Endothelial cell of umbilical vein (primary cell): ENCODE measurements at regions not wholly inside any gene's neighbourhood (a gene's known extent, or its start where the extent isn't known, plus 50 kb on each side); places are given as distances from the start of the nearest gene placed in this dataset.

Experiments used
- BruUV-seq: library from RNA; stranded (reverse); fragments of 400-500 nt; replicated peaks from 2 replicates; lab custom pipeline; 2021; lab: Mats Ljungman, UMichigan
- CTCF ChIA-PET: fragments of 300-600, 350-600 bp; sonication (Branson Sonifier 250); formaldehyde crosslinking; loops from one replicate; lab custom pipeline; 2021; ENCODE audit warnings: antibody characterized with exemption, inconsistent platforms; lab: Charles Lee
- POLR2A ChIA-PET: fragments of 300-600, 350-600 bp; sonication (Branson Sonifier 250); formaldehyde crosslinking; loops from one replicate; lab custom pipeline; 2021; ENCODE audit warnings: antibody characterized with exemption, inconsistent platforms; lab: Charles Lee
- DNase-seq: peaks from one replicate; pipeline ENCODE4 v3.0.0-alpha.2; 2011; ENCODE audit warnings: low read depth, low spot score
- FAIRE-seq: peaks from 2 replicates; lab custom pipeline; 2011; peaks lifted over from hg19 to GRCh38; lab: Jason Lieb, UNC
- H2AFZ ChIP-seq: 2 replicates; pipeline ENCODE4 v1.6.0; 2012; ENCODE audit warnings: low read depth, low read length, control low read depth, inconsistent platforms
- H3K27ac ChIP-seq: 2 replicates; pipeline ENCODE4 v1.5.1; 2011; ENCODE audit warnings: low read depth, mild to moderate bottlenecking, control low read depth, low read length, moderate library complexity; ENCODE audit not compliant: insufficient read depth
- H3K27me3 ChIP-seq, 2 experiments: 2 replicates each; pipeline versions ENCODE4 v1.6.0 to v1.6.1; 2011; ENCODE audit warnings: low read length in 2 of 2, mixed read lengths in 1 of 2; ENCODE audit not compliant: control insufficient read depth in 2 of 2, insufficient read depth in 2 of 2
- H3K36me3 ChIP-seq, 2 experiments: 2 replicates in 1 of 2; 3 replicates in 1 of 2; pipeline ENCODE4 v1.5.1; 2011; ENCODE audit warnings: low read length in 2 of 2, mild to moderate bottlenecking in 1 of 2, moderate library complexity in 1 of 2; ENCODE audit not compliant: control insufficient read depth in 2 of 2, insufficient read depth in 2 of 2; ENCODE audit errors: extremely low read depth in 1 of 2
- H3K4me1 ChIP-seq: 3 replicates; pipeline ENCODE4 v1.5.1; 2011; ENCODE audit warnings: mild to moderate bottlenecking, low read length; ENCODE audit not compliant: control insufficient read depth, insufficient read depth; ENCODE audit errors: extremely low read depth
- H3K4me2 ChIP-seq: 2 replicates; pipeline ENCODE4 v1.6.1; 2011; ENCODE audit warnings: low read length, control low read depth, mixed read lengths; ENCODE audit not compliant: insufficient read depth
- H3K4me3 ChIP-seq, 3 experiments: fragments of 200-600 bp in 1 of 3; sonication (generic), shearing (Covaris generic) in 1 of 3; replicated peaks in 1 of 3; 2 replicates each; pipeline ENCODE4 v1.5.1; 2011 to 2016; ENCODE audit warnings: control low read depth in 3 of 3, low read length in 3 of 3, mild to moderate bottlenecking in 2 of 3, inconsistent platforms in 1 of 3, low read depth in 1 of 3, moderate library complexity in 1 of 3; ENCODE audit not compliant: insufficient read depth in 1 of 3
- H3K79me2 ChIP-seq: 2 replicates; pipeline ENCODE4 v1.6.0; 2012; ENCODE audit warnings: low read length, inconsistent platforms; ENCODE audit not compliant: control insufficient read depth, insufficient read depth
- H3K9ac ChIP-seq: replicated peaks from 2 replicates; pipeline ENCODE3; 2011; ENCODE audit warnings: low read length, control low read depth; ENCODE audit not compliant: insufficient read depth; ENCODE audit errors: extremely low read depth
- H3K9me1 ChIP-seq: replicated peaks from 3 replicates; pipeline ENCODE4 v1.6.0; 2011; ENCODE audit warnings: mild to moderate bottlenecking, low read length; ENCODE audit not compliant: control insufficient read depth, insufficient read depth; ENCODE audit errors: extremely low read depth
- H3K9me3 ChIP-seq: replicated peaks from 2 replicates; pipeline ENCODE4 v1.5.1; 2012; ENCODE audit warnings: low read length, inconsistent platforms; ENCODE audit not compliant: control insufficient read depth, insufficient read depth
- H4K20me1 ChIP-seq: replicated peaks from 2 replicates; pipeline ENCODE3; 2011; ENCODE audit warnings: mild to moderate bottlenecking, low read length; ENCODE audit not compliant: control insufficient read depth, insufficient read depth; ENCODE audit errors: extremely low read depth
- CTCF ChIP-seq, 2 donors: IDR thresholded peaks; 1 replicate in 1 of 2; 2 replicates in 1 of 2; pipeline ENCODE4 v1.5.1; 2011; ENCODE audit warnings: low read length in 2 of 2, mild to moderate bottlenecking in 2 of 2, moderate library complexity in 2 of 2, control low read depth in 1 of 2, inconsistent platforms in 1 of 2, low read depth in 1 of 2; ENCODE audit not compliant: insufficient read depth in 1 of 2; ENCODE audit errors: extremely low read depth in 1 of 2
- EZH2 ChIP-seq: IDR thresholded peaks from 2 replicates; pipeline ENCODE4 v1.6.1; 2012; ENCODE audit warnings: borderline replicate concordance, low read depth, mild to moderate bottlenecking, moderate library complexity, low read length, inconsistent platforms; ENCODE audit not compliant: severe bottlenecking
- FOS ChIP-seq: IDR thresholded peaks from 2 replicates; pipeline ENCODE4 v1.6.1; 2011; ENCODE audit warnings: mild to moderate bottlenecking, low read length, moderate library complexity, borderline replicate concordance; ENCODE audit not compliant: insufficient read depth
- GATA2 ChIP-seq: IDR thresholded peaks from 2 replicates; pipeline ENCODE4 v1.7.0; 2011; ENCODE audit warnings: low read depth, mild to moderate bottlenecking, moderate library complexity, mixed read lengths, low read length; ENCODE audit not compliant: insufficient read length, insufficient read depth
- JUN ChIP-seq: IDR thresholded peaks from 2 replicates; pipeline ENCODE4 v1.6.1; 2011; ENCODE audit warnings: borderline replicate concordance, low read depth; ENCODE audit not compliant: insufficient read length, insufficient read depth
- MYC ChIP-seq: IDR thresholded peaks from one replicate; pipeline ENCODE4 v1.6.1; 2011; ENCODE audit warnings: mild to moderate bottlenecking, low read depth, low read length
- POLR2A ChIP-seq: IDR thresholded peaks from 2 replicates; pipeline ENCODE4 v1.6.1; 2012; ENCODE audit warnings: low read depth, mild to moderate bottlenecking, control low read depth, low read length
- POLR2AphosphoS5 ChIP-seq: IDR thresholded peaks from 2 replicates; pipeline ENCODE4 v1.6.1; 2012; ENCODE audit warnings: low read depth, mild to moderate bottlenecking, control low read depth, low read length, moderate library complexity; ENCODE audit not compliant: insufficient read depth
- dilution Hi-C: fragments of 300-500 bp; cut with MboI; formaldehyde crosslinking; loops from one replicate; pipeline ENCODE4 v1.15.0; 2019; ENCODE audit warnings: low sequenced_read_pairs; ENCODE audit not compliant: extremely low pct_ligation_motif_present
- intact Hi-C: fragments of 100-400 bp; cut with micrococcal nuclease; formaldehyde crosslinking; loops from one replicate; pipeline ENCODE4 v1.10.0; 2022
- TF ChIP-seq, protein P1 (sequence below): IDR thresholded peaks from 2 replicates; pipeline ENCODE4 v1.6.1; 2011; ENCODE audit not compliant: insufficient read depth, insufficient read length

DNA sequence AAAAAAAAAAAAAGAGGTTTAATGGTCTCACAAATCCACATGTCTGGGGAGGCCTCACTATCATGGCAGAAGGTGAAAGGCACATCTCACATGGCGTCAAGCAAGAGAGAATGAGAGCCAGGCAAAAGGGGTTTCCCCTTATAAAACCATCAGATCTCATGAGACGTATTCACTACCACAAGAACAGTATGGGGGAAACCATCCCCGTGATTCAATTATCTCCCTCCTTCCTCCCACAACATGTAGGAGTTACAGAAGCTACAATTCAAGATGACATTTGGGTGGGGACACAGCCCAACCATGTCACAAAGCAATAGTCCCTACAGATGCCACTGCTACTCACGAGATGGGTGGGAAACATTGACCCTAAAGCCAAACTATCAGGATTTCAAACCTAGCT is 392.7 kb upstream of the ID2 start:
- Histone ChIP-seq H3K27me3 (no peaks in the 10 kb centered on the region), H3K4me1 (no peaks in the 10 kb centered on the region), H3K36me3 (no peaks in the 10 kb centered on the region), H3K9me3 (no peaks in the 10 kb centered on the region), H3K27ac (no peak overlapping the region), H2AFZ (no peak overlapping the region), H4K20me1 (no peaks in the 10 kb centered on the region), H3K4me2 (no peak overlapping the region), H3K9me1 (no peaks in the 10 kb centered on the region), H3K79me2 (no peaks in the 10 kb centered on the region), H3K4me3 (no peak overlapping the region), H3K9ac (no peak overlapping the region)
- BruUV-seq = no TSS peak
- ChIA-PET POLR2A (no interaction called here), CTCF (no interaction called here)
- no peak for TF ChIP-seq FOS
- TF ChIP-seq EZH2 = no peak
- TF ChIP-seq, protein P1, sequence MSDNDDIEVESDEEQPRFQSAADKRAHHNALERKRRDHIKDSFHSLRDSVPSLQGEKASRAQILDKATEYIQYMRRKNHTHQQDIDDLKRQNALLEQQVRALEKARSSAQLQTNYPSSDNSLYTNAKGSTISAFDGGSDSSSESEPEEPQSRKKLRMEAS = no peak
- TF ChIP-seq JUN = no peak
- TF ChIP-seq MYC = no peak
- no peak for TF ChIP-seq POLR2AphosphoS5
- no peak for TF ChIP-seq GATA2
- no peak for TF ChIP-seq CTCF (IDR thresholded peaks at IDR 0.05; ENCODE audit: extremely low read depth in 1 of 2, insufficient read depth in 1 of 2, low read depth in 1 of 2, low read length in 2 of 2)
- no peak for TF ChIP-seq POLR2A
- FAIRE-seq = no peak
- dilution Hi-C loops = no loop called here
- intact Hi-C loops = no loop called here
- no peak for DNase-seq
